Neural cell (in vitro differentiated cells): ENCODE measurements at regions not wholly inside any gene's neighbourhood (a gene's known extent, or its start where the extent isn't known, plus 50 kb on each side); places are given as distances from the start of the nearest gene placed in this dataset.

Experiments
- EP300 ChIP-seq: fragments of 450-650 bp; conservative IDR thresholded peaks from 2 replicates; pipeline ENCODE4 v1.6.1; 2014; ENCODE audit warnings: antibody characterized with exemption, mild to moderate bottlenecking, moderate library complexity; ENCODE audit not compliant: poor library complexity, severe bottlenecking
- POLR2AphosphoS5 ChIP-seq: IDR thresholded peaks from 2 replicates; pipeline ENCODE4 v1.6.1; 2012
- TF ChIP-seq, protein P1 (sequence below): fragments of 450-650 bp; IDR thresholded peaks from 2 replicates; pipeline ENCODE4 v1.5.1; 2014; ENCODE audit warnings: antibody characterized with exemption, mild to moderate bottlenecking, moderate library complexity; ENCODE audit not compliant: poor library complexity, severe bottlenecking
- TF ChIP-seq, protein P2 (sequence below): IDR thresholded peaks from 2 replicates; pipeline ENCODE4 v1.6.1; 2012; ENCODE audit warnings: borderline replicate concordance

- TF ChIP-seq, protein P1, sequence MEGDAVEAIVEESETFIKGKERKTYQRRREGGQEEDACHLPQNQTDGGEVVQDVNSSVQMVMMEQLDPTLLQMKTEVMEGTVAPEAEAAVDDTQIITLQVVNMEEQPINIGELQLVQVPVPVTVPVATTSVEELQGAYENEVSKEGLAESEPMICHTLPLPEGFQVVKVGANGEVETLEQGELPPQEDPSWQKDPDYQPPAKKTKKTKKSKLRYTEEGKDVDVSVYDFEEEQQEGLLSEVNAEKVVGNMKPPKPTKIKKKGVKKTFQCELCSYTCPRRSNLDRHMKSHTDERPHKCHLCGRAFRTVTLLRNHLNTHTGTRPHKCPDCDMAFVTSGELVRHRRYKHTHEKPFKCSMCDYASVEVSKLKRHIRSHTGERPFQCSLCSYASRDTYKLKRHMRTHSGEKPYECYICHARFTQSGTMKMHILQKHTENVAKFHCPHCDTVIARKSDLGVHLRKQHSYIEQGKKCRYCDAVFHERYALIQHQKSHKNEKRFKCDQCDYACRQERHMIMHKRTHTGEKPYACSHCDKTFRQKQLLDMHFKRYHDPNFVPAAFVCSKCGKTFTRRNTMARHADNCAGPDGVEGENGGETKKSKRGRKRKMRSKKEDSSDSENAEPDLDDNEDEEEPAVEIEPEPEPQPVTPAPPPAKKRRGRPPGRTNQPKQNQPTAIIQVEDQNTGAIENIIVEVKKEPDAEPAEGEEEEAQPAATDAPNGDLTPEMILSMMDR = no peak
- TF ChIP-seq, protein P2, sequence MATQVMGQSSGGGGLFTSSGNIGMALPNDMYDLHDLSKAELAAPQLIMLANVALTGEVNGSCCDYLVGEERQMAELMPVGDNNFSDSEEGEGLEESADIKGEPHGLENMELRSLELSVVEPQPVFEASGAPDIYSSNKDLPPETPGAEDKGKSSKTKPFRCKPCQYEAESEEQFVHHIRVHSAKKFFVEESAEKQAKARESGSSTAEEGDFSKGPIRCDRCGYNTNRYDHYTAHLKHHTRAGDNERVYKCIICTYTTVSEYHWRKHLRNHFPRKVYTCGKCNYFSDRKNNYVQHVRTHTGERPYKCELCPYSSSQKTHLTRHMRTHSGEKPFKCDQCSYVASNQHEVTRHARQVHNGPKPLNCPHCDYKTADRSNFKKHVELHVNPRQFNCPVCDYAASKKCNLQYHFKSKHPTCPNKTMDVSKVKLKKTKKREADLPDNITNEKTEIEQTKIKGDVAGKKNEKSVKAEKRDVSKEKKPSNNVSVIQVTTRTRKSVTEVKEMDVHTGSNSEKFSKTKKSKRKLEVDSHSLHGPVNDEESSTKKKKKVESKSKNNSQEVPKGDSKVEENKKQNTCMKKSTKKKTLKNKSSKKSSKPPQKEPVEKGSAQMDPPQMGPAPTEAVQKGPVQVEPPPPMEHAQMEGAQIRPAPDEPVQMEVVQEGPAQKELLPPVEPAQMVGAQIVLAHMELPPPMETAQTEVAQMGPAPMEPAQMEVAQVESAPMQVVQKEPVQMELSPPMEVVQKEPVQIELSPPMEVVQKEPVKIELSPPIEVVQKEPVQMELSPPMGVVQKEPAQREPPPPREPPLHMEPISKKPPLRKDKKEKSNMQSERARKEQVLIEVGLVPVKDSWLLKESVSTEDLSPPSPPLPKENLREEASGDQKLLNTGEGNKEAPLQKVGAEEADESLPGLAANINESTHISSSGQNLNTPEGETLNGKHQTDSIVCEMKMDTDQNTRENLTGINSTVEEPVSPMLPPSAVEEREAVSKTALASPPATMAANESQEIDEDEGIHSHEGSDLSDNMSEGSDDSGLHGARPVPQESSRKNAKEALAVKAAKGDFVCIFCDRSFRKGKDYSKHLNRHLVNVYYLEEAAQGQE = no peak
- TF ChIP-seq EP300 (no peak), POLR2AphosphoS5 (no peak)
Measured at GRCh38 chr2:187689372-187689771, 135.1 kb upstream of the TFPI start.
